BJ (cell line): ENCODE measurements at regions not wholly inside any gene's neighbourhood (a gene's known extent, or its start where the extent isn't known, plus 50 kb on each side); places are given as distances from the start of the nearest gene placed in this dataset.

ENCODE experiments used
- CTCF ChIA-PET: fragments of 350-600 bp; formaldehyde crosslinking; extraction: SDS; loops from one replicate; lab custom pipeline; 2021; ENCODE audit warnings: antibody characterized with exemption, inconsistent platforms; lab: Yijun Ruan, JAX
- POLR2A ChIA-PET: fragments of 300-600 bp; sonication (Branson Sonifier 250); formaldehyde crosslinking; extraction: SDS; loops from one replicate; lab custom pipeline; 2021; ENCODE audit warnings: antibody characterized with exemption; lab: Charles Lee
- DNase-seq: peaks from one replicate; pipeline ENCODE4 v3.0.0-alpha.2; 2011; ENCODE audit warnings: low read depth
- H3K27me3 ChIP-seq: 2 replicates; pipeline ENCODE4 v1.6.0; 2011; ENCODE audit warnings: low read length; ENCODE audit not compliant: control insufficient read depth, insufficient read depth
- H3K36me3 ChIP-seq: 2 replicates; pipeline ENCODE4 v1.5.1; 2011; ENCODE audit warnings: low read length; ENCODE audit not compliant: control insufficient read depth, insufficient read depth
- H3K4me3 ChIP-seq: 2 replicates; pipeline ENCODE4 v1.5.1; 2011; ENCODE audit warnings: low read depth, mild to moderate bottlenecking, control low read depth, low read length
- CTCF ChIP-seq: IDR thresholded peaks from 2 replicates; pipeline ENCODE4 v1.5.1; 2011; ENCODE audit warnings: low read depth, mild to moderate bottlenecking, control low read depth, inconsistent platforms, low read length, moderate library complexity; ENCODE audit not compliant: insufficient read depth

- TF ChIP-seq CTCF: no peak
- Histone ChIP-seq H3K36me3 (no peaks in the 10 kb centered on the region), H3K27me3 (no peaks in the 10 kb centered on the region), H3K4me3 (no peak overlapping the region)
- ChIA-PET CTCF (interaction anchor here (1.5 kb wide), 1 partner anchor 12 kb away, joined by 7 read pairs; no protein-coding TSS in a partner anchor), POLR2A (no interaction called here)
- DNase-seq: no peak
These were observed 541.6 kb downstream of the CDK5RAP2 start for GRCh38 chr9:120038342-120038741.

DNA sequence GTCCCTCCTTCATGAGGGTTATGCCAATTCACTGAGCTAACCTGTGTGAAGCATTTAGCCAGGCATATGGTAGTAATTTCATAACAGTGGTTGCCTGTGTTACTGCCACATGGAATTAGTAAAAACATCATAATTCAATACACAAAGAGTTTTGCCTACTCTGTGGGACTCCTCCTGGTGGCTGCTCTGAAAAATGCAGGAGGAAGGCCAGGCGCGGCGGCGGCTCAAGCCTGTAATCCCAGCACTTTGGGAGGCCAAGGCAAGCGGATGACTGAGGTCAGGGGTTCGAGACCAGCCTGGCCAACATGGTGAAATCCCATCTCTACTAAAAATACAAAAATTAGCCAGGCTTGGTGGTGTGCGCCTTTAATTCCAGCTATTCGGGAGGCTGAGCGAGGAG is 547.3 kb downstream of the CDK5RAP2 start:
- Histone ChIP-seq H3K4me3 (no peak overlapping the region), H3K36me3 (no peaks in the 10 kb centered on the region), H3K27me3 (no peaks in the 10 kb centered on the region)
- ChIA-PET CTCF (interaction anchor here (0.6 to 1.3 kb wide), 2 partner anchors 25 to 445 kb away, joined by 3 to 4 read pairs; no protein-coding TSS in a partner anchor), POLR2A (no interaction called here)
- DNase-seq: no peak
- 0 out of 2 replicates have a peak, but pooled peaks have one; percentile 8 for TF ChIP-seq CTCF

DNA sequence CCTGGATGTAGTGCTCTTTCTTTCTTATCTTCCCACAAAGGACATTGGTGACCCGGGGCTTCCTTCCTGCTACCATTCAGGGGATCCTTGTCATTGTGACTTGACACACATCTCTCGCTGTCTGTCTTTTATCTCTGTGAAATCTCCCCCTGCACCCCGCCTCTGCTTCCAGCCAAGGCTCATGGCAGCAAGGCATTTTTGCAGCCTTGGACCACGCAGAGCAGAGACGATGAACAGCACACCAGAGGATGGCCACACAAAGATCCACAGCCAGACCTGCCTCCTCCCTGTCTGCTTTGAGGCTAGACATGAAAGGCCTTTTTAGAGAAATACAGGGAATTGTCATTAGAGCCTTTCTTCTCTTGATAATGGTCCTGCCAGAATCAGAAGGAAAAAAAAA is 549.1 kb downstream of the CDK5RAP2 start:
- H3K27me3 ChIP-seq: no peaks in the 10 kb centered on the region
- POLR2A ChIA-PET: no interaction called here
- DNase-seq: no peak
- H3K36me3 ChIP-seq: no peaks in the 10 kb centered on the region
- no peak overlapping the region for H3K4me3 ChIP-seq
- TF ChIP-seq CTCF: no peak
- CTCF ChIA-PET: no interaction called here

DNA sequence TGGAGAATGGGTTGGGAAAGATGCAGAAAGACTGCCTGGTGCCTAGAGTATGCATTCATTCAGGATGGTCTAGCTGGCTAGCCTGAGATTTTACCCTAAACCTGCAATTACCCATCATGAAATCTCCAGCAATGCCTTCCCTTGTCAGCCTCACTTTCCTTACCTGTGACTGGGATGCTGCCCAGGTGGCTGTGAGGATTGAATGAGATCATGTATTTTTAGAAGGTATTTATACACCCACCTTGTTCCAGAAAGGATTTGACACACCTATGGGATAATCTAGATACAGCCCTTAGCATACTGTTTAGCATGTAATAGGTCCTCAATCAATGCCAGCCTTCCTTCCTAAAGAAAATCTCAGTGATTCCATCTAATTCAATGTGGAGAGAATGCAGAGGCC is 561.4 kb downstream of the CDK5RAP2 start:
- H3K4me3 ChIP-seq: no peak overlapping the region
- no peak for DNase-seq
- ChIA-PET POLR2A (no interaction called here), CTCF (interaction anchor here (0.6 to 0.7 kb wide), 2 partner anchors 13 to 18 kb away, joined by 3 read pairs; no protein-coding TSS in a partner anchor)
- no peaks in the 10 kb centered on the region for H3K36me3 ChIP-seq
- H3K27me3 ChIP-seq: no peaks in the 10 kb centered on the region
- TF ChIP-seq CTCF: no peak

GRCh38 chr9:120018037-120018436 is 561.9 kb downstream of the CDK5RAP2 start:
- no peak for DNase-seq
- no peak for TF ChIP-seq CTCF
- Histone ChIP-seq H3K36me3 (no peaks in the 10 kb centered on the region), H3K4me3 (no peak overlapping the region), H3K27me3 (no peaks in the 10 kb centered on the region)
- CTCF ChIA-PET: interaction anchor here (0.7 kb wide), 1 partner anchor 18 kb away, joined by 3 read pairs; no protein-coding TSS in a partner anchor
- POLR2A ChIA-PET: no interaction called here
